RKO (cell line): ENCODE measurements at regions not wholly inside any gene's neighbourhood (a gene's known extent, or its start where the extent isn't known, plus 50 kb on each side); places are given as distances from the start of the nearest gene placed in this dataset.
A peak's percentile ranks its signal among the peaks of the same experiment; 100 is the strongest.

Experiments
- DNase-seq: peaks from one replicate; pipeline ENCODE4 v3.0.0-alpha.2; 2016; ENCODE audit warnings: low spot score

DNA sequence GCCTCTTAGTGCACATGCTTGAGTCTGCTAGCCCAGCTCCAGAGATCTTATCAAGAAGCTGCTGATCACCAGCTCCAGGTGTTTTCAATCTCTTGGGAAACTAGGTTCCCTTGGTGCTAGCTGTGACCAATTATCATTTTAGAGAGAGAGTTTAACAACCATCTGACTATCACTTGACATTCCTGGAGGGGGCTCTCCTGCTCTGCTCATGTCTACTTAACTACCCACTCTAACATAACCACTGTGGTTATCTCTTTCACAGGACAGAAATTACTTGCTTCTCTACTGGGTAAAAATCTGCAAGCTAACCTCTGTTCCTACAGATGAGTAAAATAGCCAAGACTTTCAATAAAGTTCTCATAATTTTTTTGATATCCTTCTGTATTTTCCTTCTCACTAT is 823.4 kb upstream of the GJE1 start:
- no peak for DNase-seq

DNA sequence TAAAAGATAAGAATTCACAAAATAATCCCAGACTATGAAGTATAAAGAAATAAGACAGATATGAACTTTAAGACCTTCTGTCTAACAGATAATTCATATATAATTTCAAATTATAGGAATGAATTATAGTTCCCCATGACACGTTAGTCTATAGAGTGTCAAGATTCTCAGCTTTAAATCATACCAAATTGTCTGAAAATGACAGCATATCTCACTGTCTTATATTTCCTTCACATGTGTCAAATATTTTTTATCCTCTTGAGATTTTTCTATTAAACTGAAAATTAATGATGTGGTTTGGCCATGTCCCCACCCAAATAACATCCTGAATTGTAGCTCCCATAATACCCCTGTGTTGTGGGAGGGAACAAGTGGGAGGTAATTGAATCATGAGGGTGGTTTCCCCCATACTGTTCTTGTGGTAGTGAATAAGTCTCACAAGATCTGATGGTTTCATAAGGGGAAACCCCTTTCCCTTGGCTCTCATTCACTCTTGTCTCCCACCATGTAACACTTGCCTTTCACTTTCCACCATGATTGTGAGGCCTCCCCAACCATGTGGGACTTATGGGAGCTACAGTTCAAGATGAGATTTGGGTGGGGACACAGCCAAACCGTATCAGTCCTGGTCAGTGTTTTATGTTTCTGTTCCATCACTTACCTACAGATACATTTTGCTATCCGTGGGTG is 825.3 kb upstream of the GJE1 start:
- no peak for DNase-seq

DNA sequence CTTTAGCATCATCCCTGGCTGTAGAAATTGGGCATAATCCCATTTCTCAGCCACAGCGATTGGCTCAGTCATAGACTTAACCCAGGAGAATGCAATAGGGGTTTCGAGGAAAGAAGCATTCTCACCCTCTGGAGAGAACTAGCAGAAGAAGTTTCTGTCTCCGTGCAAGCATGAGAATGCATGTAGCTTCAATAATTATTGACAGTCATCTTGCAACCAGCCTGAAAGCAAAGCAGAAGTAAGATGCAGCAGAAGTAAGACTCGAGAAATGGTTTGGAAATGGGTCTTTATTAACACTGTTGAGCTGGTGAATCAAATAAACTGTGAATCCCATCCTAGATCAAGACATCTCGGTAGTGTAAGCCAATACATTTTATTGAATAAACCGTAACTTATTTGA is 828.8 kb upstream of the GJE1 start:
- DNase-seq = no peak

DNA sequence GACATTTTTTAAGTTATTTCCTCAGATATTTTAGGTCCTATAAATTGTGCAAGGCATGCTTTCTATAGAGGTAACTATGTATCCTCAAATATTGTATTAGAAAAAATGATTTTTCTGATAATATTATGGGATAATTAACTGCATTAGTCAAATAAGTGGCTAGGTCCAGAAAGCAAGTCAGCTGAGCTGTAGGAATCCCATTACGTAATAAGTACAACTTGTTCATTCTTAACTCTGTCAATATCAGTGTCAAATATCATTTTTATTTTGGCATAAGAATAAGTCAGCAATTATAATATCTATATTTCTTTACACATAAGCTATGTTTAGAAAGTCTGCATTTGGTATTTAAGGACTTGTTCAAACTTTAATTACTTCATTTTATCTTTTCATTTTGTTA is 830.9 kb upstream of the GJE1 start:
- DNase-seq = no peak

DNA sequence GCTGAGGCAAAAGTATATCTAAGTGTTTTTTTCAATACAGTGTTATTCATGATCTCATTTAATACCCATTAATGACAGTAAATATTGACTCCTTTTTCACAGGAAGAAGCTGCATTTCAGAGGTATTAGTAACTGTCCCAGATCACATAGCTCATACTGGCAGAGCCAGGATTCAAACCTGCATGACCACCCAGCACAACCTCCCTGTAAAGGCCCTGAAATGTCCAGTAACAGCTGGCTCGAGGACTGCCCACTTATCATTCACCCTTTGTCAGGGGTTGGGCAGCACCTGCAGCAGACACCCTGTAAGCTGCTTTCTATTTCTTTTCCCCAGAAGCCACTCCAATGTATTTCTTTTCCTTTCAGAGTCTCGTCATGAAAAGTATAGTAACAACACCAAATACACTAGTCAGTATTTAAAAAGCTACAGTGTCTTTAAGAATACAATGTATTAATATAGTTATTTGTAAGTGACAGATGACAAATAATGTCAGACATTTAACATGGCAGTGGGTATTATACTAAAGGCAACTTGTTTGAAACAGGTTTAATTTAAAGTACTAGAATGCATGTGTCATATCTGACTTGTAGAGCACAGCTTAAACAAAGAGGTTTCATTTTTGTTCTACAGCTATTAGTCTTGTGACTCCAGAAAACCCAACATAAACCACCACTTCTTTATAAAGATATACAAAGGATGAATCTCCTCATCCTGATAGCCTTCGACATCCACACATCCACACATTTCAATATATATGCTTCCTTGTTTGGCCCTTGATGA is 841.6 kb upstream of the GJE1 start:
- no peak for DNase-seq

DNA sequence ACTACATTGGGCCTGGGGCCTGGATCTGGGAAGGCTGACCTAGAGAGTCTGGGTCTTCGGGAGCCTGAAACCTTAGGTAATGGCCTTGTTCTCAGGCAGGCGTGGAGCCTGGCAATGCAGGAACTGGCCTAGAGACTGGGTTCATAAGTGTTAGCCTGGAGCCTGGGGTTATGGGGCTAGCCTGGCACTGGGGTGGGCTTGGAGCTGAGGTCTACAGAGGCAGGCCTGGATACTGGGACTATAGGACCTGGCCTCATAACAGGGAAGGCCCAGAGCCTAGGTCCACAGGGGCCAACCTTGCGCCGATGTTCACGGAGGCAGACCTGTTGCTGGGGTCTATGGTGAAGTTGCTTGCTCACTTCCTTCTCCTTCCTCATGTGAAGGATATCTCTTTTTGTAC is 843.8 kb upstream of the GJE1 start:
- DNase-seq = no peak

DNA sequence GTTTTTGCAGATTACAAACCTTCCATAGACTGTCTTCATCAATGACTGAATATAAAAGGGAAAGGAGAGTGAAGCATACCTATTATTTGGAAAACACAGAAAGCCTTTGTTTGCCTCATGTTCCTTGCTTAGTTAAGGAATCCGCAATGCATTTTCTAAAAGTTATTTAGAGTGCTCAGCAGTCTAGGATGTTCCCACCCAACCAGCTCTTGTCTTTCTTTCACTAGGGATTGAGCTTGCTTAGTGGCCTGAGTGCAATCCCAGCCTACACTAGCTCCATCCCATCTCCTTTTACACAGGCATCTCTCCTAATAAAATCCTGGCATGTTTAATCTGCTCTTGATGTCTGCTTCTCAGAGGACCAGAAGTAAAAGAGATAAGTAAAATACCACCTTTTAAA is 850.5 kb upstream of the GJE1 start:
- no peak for DNase-seq

DNA sequence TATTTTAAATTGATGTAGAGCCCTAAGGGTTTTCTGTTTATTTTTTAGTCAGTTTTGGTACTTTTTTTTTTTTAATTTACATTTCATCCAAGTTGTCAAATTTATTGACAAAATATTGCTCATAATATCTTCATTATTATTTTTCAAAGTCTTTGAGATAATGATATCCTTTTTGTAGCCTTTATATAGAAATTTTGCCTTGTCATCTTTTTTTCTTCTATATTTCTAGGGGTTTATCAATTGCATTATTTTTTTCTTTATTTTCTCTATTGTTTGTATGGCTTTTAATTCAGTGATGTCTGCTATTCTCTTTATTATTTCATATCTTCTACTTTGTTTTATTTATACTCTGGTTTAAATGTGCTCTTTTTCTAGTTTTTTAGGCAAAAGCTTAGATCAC is 863.0 kb upstream of the GJE1 start:
- no peak for DNase-seq

DNA sequence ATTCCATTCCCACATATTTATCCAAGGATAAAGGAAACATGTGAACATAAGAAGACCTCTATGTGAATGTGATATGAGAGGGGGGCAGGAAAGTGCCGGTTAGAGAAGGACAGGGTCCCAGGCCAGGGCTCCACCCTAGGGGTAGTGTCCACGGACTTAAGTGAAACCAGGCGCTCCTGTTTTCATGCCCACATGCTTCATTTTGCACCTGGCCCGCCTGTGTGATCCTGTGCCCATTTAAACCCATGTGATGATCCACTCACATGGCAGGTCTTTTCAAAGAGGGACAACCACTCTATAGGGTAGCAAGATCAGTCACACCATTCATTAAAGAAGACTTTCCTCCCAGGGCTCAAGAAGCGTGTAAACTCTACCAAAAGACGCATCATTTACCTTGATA is 865.3 kb upstream of the GJE1 start:
- no peak for DNase-seq

DNA sequence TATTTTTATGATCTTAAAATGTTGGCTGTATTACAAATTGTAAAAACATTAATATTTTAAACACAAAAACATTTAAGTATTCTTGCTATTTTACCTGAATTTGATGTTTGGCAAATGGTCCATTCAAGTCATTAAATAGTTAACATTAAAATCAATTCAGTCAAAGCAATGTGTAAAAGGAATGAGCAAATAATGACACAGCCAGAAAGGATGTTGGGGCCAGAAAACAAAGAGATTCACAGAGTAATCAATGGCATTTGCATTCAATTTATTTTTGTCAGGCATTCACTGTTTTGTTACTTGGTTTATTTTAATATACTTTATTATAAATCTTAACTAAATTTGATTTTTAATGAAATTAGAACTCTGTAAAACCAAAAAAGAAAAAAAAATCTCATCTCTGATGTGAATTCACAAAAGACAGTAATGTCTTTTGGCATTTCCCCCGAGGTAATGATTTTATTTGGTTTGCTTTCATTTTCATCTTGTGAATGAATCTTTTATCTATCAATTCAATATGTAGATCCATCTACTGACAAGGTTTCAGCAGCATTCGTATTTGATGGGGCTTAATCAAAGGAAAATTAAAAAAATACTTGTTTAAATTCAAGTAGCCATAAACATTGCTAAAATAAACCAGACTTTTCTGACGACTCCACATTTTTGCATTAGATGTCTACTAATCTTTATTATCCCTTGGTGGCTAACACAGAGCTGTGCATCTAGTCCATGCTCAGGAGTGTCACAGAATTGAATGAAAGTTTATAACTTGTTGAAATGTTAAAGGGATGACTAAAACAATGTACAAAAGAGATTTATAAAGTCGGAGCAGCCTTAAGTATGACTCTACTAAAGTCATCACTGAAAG is 866.7 kb upstream of the GJE1 start:
- DNase-seq = peak; percentile 32

DNA sequence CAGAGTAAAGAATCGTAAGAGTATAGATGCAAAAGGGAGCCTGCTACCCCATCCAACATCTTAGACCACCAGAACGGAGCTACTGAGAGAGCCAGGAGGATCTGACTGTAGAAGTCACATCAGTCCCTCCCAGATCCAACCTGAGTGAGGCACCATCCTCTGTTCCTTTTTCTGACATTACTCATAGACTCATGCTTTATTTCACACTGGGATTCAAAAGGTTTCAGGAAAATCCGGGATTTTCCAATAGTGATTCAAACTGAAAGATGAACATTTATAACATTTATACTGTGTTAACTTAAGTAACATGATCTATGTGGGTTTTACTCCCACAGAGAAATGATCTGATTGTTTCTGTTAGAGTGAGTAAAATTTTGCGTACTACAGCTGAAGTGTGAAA is 868.6 kb upstream of the GJE1 start:
- no peak for DNase-seq

DNA sequence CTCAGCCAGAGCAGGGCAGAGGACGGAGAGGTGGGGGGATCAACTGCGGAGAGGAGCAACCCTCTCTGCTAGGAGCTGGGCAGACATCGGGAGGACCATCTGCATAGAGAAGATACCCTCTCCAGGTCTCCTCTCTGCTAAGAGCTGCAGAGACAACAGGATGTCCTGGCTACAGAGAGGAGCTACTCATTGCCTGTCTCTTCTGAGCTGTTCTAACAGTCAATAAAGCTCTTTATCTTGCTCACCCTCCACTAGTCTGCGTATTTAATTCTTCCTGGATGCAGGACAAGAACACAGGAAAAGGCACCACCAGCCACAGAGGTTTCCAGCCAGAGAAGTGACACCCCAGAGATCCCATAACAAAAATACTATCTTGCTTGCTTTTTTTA is 871.1 kb upstream of the GJE1 start:
- no peak for DNase-seq

DNA sequence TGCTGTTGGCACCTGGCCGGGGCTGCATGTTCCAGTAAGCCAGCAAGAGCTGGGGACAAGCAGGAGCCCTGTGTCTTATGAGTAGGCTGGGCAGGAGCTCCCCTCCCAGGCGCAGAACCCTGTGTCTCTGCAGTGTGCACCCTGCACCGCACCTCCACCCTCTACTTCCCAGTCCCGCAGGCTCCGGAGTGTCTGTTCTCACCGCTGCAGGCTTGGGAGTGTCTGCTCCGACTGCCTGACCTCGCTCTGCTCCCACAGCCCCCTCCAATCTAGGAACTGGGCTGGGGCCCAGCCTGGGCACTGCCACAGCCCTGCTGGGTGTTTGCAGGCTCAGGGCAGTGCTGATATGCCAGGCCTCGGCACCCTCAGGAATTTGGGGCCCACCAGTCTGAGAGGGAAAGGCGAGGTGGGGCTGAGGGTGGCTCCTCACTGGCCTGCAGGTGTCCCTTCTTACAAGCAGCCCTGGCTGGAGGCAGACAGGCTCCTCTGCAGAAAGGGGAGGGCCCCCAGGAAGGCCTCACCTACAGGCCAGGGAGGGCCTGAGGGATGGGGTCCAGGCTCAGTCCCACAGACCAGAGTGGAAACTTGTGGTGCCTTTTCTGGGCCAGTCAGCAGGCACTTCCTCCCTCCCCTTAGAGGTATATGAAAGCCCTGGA is 871.6 kb upstream of the GJE1 start:
- no peak for DNase-seq

DNA sequence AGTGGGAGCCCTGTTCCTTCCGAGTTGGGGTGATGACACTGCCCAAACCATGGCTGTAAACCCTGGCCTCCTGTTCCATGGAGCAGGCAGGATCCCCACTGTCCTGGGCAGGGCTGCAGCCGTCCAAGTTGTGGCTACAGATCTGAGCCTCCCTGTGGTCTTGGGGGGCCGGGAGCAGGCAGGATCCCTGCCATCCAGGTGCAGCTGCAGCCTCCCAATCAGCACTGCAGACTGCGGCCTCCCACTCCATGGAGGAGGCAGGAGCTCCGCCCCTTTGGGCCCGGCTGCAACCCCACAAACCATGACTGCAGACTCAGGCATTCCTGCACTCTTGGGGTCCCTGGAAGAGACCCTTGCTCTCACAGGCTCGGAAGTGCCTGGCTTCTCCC is 872.1 kb upstream of the GJE1 start:
- no peak for DNase-seq

DNA sequence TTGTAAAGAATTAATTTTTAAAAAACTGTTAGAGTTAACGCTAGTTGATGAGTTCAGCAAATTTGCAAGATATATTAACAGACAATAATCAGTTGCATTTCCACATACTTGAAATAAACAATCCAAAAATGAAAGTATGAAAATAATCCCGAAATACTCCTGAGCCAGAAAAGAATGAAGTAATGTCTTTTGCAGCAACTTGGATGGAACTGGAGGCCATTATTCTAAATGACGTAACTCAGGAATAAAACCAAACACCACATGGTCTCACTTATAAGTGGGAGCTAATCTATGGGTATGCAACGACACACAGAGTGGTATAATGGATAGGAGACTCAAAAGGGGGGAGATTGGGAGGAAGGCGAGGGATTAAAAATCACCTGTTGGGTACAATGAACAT is 872.9 kb upstream of the GJE1 start:
- no peak for DNase-seq

DNA sequence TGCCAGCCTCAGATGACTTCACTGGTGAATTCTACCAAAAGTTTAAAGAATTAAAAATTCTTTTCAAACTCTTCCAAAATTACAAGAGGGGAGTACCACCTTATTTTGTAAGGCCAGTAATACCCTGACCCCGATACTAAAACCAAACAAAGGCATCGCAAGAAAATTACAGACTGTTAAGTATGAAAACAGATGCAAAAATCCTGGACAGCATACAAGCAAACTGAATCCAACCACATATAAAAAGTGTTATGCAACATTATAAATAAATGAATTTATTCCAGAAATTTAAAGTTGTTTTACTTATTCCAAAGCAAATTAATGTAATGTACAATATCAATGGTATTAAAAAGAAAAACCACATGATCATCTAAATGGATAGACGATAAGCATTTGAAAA is 873.6 kb upstream of the GJE1 start:
- DNase-seq = no peak

DNA sequence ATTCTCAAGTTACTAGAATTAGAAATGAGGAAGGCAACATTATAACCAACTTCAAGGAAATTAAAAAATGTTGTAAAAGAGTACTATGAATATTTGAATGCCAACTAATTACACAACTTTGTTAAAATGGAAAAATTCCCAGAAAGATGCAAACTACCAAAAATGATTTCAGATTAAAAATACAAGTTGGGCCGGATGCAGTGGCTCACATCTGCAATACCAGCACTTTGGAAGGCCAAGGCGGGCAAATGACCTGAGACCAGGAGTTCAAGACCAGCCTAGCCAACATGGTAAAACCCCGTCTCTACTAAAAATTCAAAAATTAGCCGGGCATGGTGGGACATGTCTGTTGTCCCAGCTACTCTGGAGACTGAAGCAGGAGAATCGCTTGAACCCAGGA is 874.2 kb upstream of the GJE1 start:
- no peak for DNase-seq

DNA sequence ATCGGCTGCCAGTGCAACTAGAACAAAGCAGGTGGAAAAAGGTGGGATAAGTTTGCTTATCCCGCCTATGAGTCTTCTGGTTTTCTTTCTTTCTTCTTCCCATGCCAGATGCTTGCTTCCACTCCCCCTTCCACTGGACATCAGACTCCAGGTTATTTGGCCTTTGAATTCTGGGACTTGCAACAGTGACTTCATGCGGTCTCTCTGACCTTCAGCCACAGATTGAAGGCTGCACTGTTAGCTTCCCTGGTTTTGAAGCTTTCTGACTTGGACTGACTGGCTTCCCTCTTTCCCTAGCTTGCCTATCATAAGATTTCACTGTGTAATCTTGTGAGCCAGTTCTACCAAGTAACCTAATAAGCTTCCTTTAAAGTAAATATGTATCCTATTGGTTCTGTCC is 878.4 kb upstream of the GJE1 start:
- DNase-seq = no peak

DNA sequence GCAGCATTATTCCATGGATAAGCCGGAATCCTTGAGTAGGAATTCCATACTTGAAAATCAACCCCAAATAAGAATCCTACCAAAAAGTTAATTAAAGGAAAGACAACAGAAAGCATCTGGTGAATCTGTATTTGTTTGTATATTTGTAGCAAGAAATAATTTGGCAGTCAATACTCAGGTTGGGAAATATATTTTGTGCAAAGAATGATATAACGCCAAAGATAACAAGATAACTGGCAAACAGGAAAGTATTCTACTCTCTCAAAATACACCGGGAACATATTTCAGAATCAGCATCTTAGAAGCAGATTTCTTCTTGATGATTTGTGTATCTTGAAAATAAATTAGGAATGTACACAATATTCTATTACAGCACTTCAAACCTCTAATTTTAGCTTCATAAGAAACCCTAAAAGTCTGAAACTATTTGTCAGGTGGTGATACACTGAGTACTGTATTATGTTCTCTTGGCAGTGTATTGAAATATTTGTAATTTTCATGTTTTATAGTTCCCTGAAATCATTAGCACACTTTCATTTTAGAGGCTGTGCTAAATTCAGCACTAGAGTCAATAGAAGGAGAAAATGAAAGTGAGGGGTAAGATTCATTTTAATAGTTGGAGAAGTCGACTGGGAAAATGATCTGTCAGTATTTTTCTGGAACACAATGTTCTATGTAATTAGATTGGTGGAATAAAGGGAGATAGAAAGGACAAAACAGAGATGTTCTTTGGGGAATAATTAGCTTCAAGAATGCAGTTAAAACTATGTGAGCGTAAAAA is 879.7 kb upstream of the GJE1 start:
- no peak for DNase-seq

DNA sequence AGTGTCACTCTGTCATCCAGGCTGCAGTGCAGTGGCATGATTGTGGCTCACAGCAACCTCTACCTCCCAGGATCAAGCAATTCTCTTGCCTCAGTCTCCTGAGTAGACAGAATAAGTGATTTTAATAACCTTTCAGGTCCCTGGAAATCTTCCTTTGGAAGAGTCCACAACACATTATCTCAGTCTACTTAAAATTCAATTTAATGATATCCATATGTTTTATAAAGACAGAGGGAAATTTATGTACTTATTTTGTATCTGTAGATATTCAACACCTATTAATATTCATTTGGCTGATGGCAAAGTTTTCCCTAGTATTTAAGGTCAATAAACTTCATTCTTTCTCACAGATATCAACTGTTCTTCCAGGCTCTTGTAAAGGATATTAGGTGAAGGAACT is 881.4 kb upstream of the GJE1 start:
- DNase-seq = no peak

DNA sequence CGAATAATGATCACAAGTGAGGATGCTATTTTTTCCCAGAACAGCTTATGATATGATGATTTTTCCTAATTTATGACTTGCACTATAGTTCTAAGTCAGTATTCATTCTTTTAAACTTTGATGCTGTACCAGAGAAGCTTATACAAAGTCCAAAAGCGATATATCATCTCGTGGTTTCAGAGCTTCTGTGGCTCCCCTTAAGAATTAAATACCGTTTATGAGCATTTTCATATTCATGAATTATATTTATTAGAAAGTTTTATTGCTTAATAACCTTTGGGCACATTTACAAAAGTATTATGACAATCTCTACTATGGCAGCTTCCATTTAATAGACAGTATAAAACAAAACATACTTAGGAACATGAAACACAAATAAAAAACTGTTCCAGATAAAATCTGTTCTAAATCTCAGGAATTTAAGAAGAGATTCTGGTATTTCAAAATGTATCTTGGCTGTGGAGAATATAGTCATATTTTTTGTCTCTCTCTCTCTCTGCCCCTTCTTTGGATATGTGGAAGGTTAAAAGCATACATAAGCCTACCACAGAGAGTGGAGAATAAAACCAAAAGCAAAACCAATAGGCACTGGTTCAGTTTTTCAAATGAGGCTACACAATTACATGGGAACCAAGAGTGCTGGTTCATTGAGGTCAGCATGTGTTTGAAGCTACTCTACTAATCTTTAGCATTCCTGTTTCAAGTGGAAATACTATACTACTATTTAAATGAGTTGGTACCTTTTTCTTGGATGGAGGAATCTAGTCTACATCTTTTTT is 884.5 kb upstream of the GJE1 start:
- DNase-seq = no peak
